DMS153 (cell line): ENCODE measurements at regions not wholly inside any gene's neighbourhood (a gene's known extent, or its start where the extent isn't known, plus 50 kb on each side); places are given as distances from the start of the nearest gene placed in this dataset.

ENCODE experiments used
- DNase-seq: peaks from one replicate; lab custom pipeline; 2025; lab: John Stamatoyannopoulos, UW

- DNase-seq, result no peak
Observed at GRCh38 chr4:1463088-1463926, 57.1 kb upstream of the NKX1-1 start.

GRCh38 chr4:1462768-1463075, 56.5 kb upstream of the NKX1-1 start:
- DNase-seq, result no peak

DNA sequence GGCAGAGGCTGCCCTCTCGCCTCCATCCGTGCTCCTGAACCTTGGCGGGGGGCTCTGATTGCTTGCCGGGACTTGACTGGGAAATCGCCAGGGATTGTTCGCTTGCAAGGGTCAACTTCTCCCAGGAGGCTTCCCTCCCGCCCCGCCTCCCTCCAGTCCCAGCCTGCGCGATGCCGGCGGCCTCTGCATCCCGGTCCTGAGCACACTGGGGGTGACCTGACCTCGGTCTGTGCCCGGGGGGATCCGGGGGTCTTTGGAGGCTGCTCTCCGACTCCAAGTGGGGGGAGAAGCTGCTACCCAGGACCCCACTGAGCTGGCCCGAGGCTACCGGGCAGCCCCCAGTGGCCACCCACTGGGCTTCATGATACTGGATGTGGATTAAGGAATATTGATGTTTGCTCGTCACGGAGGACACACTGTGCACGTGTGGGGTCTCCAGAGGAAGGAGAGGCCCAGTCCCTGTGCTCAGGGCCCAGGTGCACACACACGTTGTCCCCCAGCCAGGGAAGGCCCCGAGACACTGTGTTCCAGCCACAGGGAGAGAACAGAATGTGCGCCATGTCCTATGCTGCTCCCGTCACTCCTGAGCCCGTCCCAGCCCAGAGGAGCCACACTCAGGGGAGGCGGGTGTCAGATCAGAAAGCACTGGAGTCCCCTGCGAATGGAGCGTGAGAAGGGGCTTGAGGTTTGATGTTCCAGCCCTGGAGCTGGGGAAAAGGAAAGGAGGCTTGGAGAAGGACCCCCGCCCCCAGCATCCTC, 55.9 kb upstream of the NKX1-1 start:
- no peak for DNase-seq

- DNase-seq, result no peak
Observed at GRCh38 chr4:1460967-1461868, 55.0 kb upstream of the NKX1-1 start.

- DNase-seq, result no peak
Observed at GRCh38 chr4:1459722-1460511, 53.7 kb upstream of the NKX1-1 start.

DNA sequence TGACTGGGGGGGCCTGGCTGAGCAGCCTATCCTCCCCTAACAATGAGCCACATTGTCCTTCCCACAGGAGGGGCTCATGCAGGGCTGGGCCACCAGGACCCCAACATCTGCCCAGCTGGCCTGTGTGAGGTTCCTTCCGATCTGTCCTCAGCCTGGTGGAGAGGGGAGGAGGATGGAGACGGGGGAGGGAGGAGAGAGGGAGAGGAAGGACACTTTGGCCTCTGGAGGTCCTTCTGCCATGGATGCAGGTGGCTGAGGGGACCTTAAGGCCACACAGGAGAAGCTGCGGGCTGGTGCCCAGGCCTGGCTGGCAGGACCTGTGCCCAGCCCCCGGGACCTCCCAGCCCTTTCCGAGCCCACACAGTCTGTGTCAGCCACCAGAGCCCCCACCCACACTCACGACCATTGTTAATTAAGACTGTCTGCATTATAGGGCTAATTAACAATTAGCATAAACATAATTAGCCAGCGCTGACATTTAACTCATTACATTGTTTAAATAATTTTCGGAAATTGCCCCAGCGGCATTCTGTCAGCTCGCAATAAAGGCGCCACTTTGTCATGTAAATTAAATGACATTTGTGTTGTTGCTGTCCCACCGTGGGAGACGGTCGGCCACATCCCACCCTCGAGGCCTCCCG, 53.0 kb upstream of the NKX1-1 start:
- no peak for DNase-seq

DNA sequence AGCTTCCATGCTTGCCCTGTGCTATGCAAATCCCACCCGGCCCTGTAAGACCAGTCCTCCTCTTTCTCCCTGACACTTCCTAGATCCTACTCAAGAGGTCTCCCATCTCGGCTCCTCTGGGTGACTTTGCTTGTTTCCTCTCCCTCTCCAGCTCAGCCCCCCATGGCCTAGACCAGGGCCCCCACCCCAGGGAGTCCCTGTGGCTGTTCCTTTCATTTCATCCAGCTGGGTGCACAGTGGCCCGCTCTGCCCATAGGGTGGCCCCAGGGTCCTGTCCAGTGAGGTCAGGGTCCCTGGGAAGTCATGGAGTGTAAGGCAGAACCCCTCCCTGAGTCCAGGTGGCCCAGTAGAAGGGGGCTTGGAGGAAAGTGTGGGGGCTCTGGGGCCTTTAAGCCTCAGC, 52.3 kb upstream of the NKX1-1 start:
- no peak for DNase-seq
